HTR-8/SVneo (cell line): ENCODE measurements at regions not wholly inside any gene's neighbourhood (a gene's known extent, or its start where the extent isn't known, plus 50 kb on each side); places are given as distances from the start of the nearest gene placed in this dataset.
"Not testable (repeated sequence)": the region's sequence is repeated elsewhere in the genome, so short reads cannot be mapped to it uniquely, and the experiment has no call there.

ENCODE experiments used
- DNase-seq: peaks from one replicate; pipeline ENCODE4 v3.0.0; 2011; ENCODE audit warnings: low spot score, mixed read lengths; ENCODE audit not compliant: insufficient read length
- FAIRE-seq: peaks from 2 replicates; lab custom pipeline; 2011; peaks lifted over from hg19 to GRCh38; lab: Jason Lieb, UNC

DNA sequence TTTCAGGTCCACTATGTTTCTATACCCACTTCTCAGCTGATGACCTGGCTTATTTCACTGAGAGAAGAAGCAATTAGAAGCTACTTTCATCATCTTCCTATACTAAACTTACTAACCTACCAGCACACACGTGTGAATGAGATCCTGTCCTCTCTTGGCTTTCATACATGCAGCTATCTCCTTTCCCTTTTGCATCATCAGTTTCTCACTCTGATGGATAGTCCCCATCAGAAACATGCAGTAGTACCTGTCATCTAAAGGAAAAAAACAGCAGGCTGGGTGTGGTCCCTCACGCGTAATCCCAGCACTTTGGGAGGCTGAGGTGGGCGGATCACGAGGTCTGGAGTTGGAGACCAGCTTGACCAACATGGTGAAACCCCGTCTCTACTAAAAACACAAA, 237.6 kb upstream of the C2CD4B start:
- no peak for DNase-seq
- no peak for FAIRE-seq

GRCh38 chr15:62403164-62403809, 238.2 kb upstream of the C2CD4B start:
- no peak for FAIRE-seq
- DNase-seq = peak; percentile 67

- FAIRE-seq (no peak), DNase-seq (no peak)
Measured at GRCh38 chr15:62404194-62404985, 239.3 kb upstream of the C2CD4B start.

DNA sequence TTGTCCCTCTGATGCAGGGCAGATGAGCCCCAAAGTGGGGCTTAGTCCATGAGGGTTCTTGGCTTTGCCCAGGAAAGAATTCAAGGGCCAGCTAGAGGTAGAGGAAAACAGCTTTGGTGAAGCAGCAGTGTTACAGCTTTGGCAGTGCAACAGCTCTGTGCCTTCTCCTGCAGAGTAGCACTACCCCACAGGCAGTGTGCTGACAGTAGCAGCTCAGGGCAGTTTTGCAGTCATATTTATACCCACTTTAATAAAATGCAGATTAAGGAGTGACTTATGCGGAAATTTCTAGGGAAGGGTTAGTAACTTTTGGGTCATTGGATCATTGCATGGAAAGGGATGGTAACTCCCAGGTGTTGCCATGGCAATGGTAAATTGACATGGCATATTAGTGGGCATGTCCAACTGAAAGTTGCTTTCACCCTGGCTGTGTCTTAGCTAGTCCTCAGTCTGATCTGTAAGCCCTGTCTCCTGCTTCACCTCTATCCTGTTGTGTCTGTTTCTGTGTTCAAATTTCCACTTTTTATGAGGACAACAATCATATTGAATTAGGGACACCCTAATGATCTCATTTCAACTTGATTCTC, 241.3 kb upstream of the C2CD4B start:
- FAIRE-seq (no peak), DNase-seq (no peak)

DNA sequence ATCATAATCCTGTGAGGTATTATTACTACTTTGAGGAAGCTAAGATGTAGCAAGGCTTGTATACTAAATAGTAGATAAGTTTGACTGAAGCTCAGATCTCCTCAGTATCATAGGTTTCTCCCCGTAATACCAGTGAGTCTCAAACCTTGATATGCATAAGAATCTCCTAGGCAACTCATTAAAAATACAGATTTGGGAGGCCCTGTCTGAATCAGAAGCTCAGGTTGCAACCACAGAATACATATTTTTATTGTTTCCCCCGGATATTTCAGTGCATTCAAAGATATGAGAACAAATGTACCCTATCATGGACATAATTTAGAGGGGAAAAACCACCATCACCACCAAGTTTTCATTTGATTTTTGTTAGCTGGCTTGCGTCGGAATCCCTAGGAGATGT, 242.1 kb upstream of the C2CD4B start:
- FAIRE-seq (no peak), DNase-seq (no peak)

DNA sequence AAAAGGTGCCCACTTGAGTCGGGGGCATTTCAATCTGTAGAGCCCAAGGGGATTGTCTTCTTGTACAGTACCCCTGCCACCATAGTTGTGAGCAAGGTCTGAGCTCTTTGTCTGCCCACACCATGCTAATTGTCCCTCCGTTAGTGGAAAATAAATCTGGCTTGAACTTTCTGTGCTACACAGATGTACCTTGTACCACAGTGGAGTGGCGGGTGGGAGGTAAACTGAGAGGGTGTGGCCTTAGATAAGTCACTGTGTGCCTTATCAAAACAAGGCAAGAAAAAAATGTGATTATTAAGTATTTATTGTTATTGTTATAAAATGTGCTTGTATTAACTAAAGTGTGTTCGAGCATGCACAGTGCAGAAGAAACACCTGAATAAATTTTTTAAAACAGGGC, 242.9 kb upstream of the C2CD4B start:
- no peak for DNase-seq
- FAIRE-seq = no peak

DNA sequence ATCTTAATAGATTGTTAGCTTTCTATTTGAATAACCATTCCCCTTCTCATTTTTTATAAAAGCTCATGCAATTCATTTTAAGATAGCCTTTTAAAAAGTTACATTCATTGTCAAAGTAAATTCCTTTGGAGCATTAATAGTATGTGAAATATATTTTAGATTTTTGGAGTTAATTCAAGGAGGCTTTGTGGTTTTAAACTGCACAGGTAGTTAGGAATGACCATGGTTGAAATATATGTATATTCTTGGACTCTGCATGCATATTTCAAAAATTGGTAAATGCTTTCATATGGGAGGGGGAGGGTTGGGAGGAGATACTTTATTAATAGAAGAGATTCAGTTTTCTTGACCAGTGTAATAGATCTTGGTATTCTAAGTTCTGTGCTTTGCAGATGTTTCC, 244.4 kb upstream of the C2CD4B start:
- no peak for DNase-seq
- FAIRE-seq = no peak

GRCh38 chr15:62412686-62413085, 247.6 kb upstream of the C2CD4B start:
- DNase-seq (no peak), FAIRE-seq (no peak)

- FAIRE-seq (no peak), DNase-seq (no peak)
Measured at GRCh38 chr15:62413153-62413552, 248.1 kb upstream of the C2CD4B start.

DNA sequence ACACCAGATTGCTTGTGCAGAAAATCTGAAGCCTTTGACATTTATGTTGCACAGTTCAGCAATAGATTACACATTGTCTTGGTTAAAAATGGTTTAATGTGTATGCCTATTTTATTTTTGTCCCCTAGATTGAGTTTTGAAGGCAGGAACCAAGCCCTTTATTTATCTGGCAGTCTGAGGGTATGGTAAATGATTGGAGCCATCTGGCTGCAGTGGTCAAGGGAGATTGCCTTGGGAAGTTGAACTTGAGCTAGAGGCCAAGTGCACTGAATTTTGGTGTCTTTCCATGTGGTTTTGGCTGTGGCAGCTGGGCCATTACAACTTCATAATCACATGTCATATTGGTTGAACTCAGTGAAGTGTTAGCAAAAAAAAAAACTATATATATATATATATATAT, 248.7 kb upstream of the C2CD4B start:
- no peak for FAIRE-seq
- DNase-seq = no peak

DNA sequence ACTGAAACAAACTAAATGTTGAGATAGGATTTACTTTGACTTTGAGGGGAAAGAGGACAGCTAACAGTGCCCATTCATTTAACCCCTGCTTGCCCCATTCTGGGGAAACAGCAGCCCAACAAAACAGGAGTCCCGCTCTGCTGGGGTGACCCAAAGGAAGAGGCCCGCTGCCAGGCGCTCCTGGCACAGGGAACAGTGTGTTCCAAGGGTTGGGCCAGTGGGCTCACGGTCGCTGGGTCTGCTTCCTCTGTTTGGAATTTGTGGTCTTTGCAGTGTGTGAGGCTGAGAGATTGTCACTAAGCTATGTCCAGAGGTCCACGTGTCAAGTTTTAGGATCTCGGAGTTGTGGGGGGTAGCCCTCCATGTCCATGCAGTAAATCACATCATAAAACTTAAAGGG, 250.4 kb upstream of the C2CD4B start:
- FAIRE-seq = no peak
- no peak for DNase-seq

DNA sequence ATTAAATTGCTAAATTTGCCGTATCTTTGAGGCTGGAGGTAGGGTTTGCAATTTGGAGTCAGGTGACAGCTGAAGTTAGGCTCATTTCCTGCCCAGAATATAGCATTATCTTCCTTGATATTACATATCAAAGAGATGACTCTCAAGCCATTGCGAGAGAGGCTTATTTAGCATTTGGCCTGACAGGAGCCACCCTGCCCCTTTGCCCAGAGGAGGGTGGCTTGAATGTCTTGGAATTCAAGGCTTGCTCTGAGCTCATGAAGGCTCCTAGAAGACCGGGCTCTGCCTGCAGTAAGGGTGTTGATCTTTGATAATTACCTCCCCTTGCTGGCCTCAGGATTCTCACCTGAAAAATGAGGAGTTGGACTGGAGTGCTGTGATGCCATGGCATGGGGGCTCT, 251.4 kb upstream of the C2CD4B start:
- DNase-seq = no peak
- FAIRE-seq = no peak

DNA sequence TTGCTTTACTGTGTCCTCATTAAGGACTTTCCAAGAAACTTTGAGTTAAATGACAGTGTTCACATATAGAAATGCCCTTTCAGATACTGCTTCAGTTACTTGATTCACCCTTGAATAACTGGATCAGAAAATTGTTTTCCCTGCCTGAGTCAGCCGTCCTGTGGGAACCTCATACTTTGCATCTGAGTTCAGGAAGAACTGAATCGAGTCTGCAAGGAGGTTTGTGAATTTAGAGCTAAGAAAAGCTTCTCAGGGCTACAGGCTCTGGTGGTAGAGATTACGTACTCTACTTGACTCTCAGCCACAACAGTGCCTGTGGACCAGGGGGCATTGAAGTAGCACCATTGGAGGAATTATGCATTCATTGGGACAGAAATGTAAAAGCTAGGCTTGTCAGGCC, 252.4 kb upstream of the C2CD4B start:
- FAIRE-seq = no peak
- no peak for DNase-seq

DNA sequence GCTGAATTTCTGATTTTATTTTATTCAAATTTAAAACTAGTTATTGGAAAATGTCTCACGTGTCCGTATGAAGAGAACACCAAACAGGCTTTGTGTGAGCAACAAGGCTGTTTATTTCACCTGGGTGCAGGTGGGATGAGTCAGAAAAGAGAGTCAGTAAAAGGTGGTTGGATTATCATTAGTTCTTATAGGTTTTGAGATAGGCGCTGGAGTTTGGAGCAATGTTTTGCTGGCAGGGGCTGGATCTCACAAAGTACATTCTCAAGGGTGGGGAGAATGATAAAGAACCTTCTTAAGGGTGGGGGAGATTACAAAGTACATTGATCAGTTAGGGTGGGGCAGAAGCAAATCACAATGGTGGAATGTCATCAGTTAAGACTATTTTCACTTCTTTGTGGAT, 253.4 kb upstream of the C2CD4B start:
- not testable (repeated sequence) for DNase-seq, FAIRE-seq

DNA sequence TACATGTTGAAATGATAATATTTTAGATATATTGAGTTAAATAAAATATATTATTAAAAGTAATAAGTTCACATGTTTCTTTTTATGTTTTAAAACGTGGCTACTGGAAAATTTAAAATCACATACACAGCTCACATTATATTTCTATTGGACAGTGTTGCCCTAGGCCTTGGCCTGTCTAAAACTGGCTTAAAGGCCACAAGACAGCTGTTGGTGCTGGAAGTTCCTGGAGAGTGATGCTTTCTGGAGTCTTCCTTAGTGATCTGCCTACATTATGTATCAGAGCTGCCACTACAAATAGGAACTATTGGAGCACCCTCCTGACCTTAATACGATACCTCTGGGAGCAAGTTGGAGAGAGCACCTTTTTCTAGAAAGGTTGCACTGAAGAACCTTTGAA, 254.1 kb upstream of the C2CD4B start:
- DNase-seq = no peak
- FAIRE-seq = no peak

DNA sequence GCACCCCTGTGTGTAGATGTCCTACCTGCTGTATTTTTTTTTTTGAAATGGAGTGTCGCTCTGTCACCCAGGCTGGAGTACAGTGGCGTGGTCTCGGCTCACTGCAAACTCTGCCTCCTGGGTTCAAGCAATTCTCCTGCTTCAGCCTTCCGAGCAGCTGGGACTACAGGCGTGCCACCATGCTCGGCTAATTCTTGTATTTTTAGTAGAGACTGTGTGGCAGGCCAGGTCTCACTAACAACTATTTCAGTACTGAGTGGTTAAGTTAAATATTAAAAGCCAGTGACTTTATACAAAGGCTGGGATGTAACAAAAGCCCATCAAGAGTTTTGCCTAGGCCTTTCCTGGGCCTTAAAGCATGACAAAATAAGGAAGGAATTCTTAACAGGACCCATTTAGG, 255.3 kb upstream of the C2CD4B start:
- DNase-seq, FAIRE-seq: not testable (repeated sequence)

DNA sequence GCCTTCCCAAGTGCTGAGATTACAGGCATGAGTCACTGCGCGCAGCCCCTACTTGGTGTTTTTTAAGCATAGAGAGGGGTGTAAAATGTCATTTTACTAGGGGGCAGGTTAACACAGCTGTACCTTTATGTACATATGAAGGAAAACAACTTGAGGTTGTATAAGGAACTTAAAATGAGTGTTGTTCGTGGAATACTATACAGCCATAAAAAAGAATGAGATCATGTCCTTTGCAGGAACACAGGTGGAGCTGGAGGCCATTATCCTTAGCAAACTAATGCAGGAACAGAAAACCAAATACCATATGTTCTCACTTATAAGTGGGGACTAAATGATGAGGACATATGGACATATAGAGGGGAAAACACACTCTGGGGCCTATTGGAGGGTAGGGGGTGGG, 256.2 kb upstream of the C2CD4B start:
- DNase-seq (no peak), FAIRE-seq (no peak)

GRCh38 chr15:62426387-62426956, 261.4 kb upstream of the C2CD4B start:
- FAIRE-seq = no peak
- DNase-seq = no peak

- DNase-seq (no peak), FAIRE-seq (no peak)
Measured at GRCh38 chr15:62428259-62428658, 263.2 kb upstream of the C2CD4B start.

DNA sequence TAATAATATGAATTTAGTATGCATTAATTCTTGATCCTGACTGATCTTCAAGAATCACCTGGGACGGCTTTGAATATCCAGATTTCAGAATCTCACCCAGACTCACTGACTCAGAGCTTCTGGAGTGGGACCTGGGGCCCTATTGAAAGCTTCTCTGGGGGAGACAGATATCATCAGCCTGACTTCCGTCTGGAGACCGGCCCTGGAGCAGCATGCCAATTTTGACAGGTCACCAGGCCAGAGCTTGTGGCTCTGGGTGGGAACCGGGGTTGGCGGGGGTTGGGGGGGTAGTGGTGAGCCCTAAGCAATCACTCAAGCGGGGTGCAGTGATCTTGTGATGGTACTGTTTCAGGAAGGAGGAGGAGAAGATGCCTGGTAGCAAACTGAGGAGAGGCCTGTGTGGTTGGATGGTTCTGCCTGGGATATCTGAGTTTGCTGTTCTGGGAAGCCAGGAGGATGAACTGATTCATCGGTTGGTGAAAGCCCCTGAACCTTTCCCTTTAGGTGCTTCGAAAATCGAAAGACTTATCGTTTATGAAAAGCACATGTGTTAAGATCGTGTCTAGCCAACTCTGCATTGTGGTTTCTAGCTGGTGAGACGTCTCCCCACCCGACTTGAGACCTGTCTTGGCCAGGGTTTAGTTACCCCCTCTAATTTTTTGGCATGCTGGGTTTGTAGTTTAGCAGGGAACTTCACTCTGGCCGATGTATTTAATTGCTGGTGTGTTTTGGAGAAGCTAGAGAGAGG, 263.9 kb upstream of the C2CD4B start:
- DNase-seq (no peak), FAIRE-seq (no peak)

GRCh38 chr15:62430056-62430455, 265.0 kb upstream of the C2CD4B start:
- FAIRE-seq = no peak

More at GRCh38 chr15:62430056-62430455, 265.0 kb upstream of the C2CD4B start:
- DNase-seq = no peak
